Activated CD4-positive, alpha-beta T cell treated with anti-CD3 and anti-CD28 coated beads, Interleukin-10, Interleukin-2, amounts not matched to agents 100 ng/mL and 50 ng/mL, durations not matched to agents 16 hours and 8 hours (primary cell): ENCODE measurements at regions not wholly inside any gene's neighbourhood (a gene's known extent, or its start where the extent isn't known, plus 50 kb on each side); places are given as distances from the start of the nearest gene placed in this dataset.
"Not testable (repeated sequence)": the region's sequence is repeated elsewhere in the genome, so short reads cannot be mapped to it uniquely, and the experiment has no call there.

Experiments
- DNase-seq: peaks from one replicate; pipeline ENCODE4 v3.0.0-alpha.2; 2020

- not testable (repeated sequence) for DNase-seq
Measured at GRCh38 chr5:30455484-30455883, 738.0 kb upstream of the CDH6 start.

- no peak for DNase-seq
Measured at GRCh38 chr5:30453168-30453567, 740.3 kb upstream of the CDH6 start.

- no peak for DNase-seq
Measured at GRCh38 chr5:30450153-30450552, 743.3 kb upstream of the CDH6 start.

GRCh38 chr5:30447431-30447830, 746.1 kb upstream of the CDH6 start:
- no peak for DNase-seq

- no peak for DNase-seq
Measured at GRCh38 chr5:30446456-30446855, 747.0 kb upstream of the CDH6 start.

- DNase-seq = no peak
Measured at GRCh38 chr5:30438785-30439184, 754.7 kb upstream of the CDH6 start.

GRCh38 chr5:30436691-30437090, 756.8 kb upstream of the CDH6 start:
- no peak for DNase-seq

- not testable (repeated sequence) for DNase-seq
Measured at GRCh38 chr5:30428866-30429407, 764.5 kb upstream of the CDH6 start.

- DNase-seq = no peak
Measured at GRCh38 chr5:30414078-30414477, 779.4 kb upstream of the CDH6 start.

- no peak for DNase-seq
Measured at GRCh38 chr5:30413540-30413939, 779.9 kb upstream of the CDH6 start.

- no peak for DNase-seq
Measured at GRCh38 chr5:30405821-30406220, 787.7 kb upstream of the CDH6 start.

GRCh38 chr5:30401479-30402058, 791.9 kb upstream of the CDH6 start:
- no peak for DNase-seq

- no peak for DNase-seq
Measured at GRCh38 chr5:30398423-30398822, 795.1 kb upstream of the CDH6 start.

GRCh38 chr5:30392897-30393296, 800.6 kb upstream of the CDH6 start:
- DNase-seq = no peak

- no peak for DNase-seq
Measured at GRCh38 chr5:30390095-30390494, 803.4 kb upstream of the CDH6 start.

- DNase-seq = no peak
Measured at GRCh38 chr5:30387974-30388632, 805.4 kb upstream of the CDH6 start.

GRCh38 chr5:30385754-30386153, 807.7 kb upstream of the CDH6 start:
- DNase-seq = no peak

GRCh38 chr5:30384171-30384570, 809.3 kb upstream of the CDH6 start:
- no peak for DNase-seq

- DNase-seq = no peak
Measured at GRCh38 chr5:30380228-30380627, 813.3 kb upstream of the CDH6 start.

GRCh38 chr5:30376848-30377247, 816.6 kb upstream of the CDH6 start:
- DNase-seq = no peak

GRCh38 chr5:30368064-30368463, 825.4 kb upstream of the CDH6 start:
- DNase-seq = no peak

- DNase-seq = not testable (repeated sequence)
Measured at GRCh38 chr5:30365031-30365430, 828.5 kb upstream of the CDH6 start.

GRCh38 chr5:30357371-30357770, 836.1 kb upstream of the CDH6 start:
- no peak for DNase-seq

GRCh38 chr5:30355675-30356074, 837.8 kb upstream of the CDH6 start:
- DNase-seq = no peak

- no peak for DNase-seq
Measured at GRCh38 chr5:30347858-30348257, 845.6 kb upstream of the CDH6 start.
